CD4-positive, CD25-positive, alpha-beta regulatory T cell (primary cell): ENCODE measurements at regions not wholly inside any gene's neighbourhood (a gene's known extent, or its start where the extent isn't known, plus 50 kb on each side); places are given as distances from the start of the nearest gene placed in this dataset.

Experiments used
- ATAC-seq, 2 donors: fragments of 150-1000 bp; cut with Tn5 transposase; one replicate each; pipeline ENCODE4 v1.10.0; 2021; ENCODE audit warnings: low read depth in 2 of 2, moderate number of reproducible peaks in 2 of 2, moderate library complexity in 1 of 2
- DNase-seq, 3 donors: peaks; one replicate each; pipeline versions ENCODE4 v3.0.0 to v3.0.0-alpha.2; 2012 to 2022; ENCODE audit warnings: mixed read lengths in 1 of 3
- H3K27ac ChIP-seq: one replicate; pipeline ENCODE4 v1.7.0; 2013; ENCODE audit warnings: mild to moderate bottlenecking, low read length; ENCODE audit not compliant: insufficient read depth, poor library complexity, severe bottlenecking
- H3K27me3 ChIP-seq: one replicate; pipeline ENCODE4 v1.7.0; 2013; ENCODE audit warnings: low read length; ENCODE audit not compliant: control insufficient read depth, insufficient read depth
- H3K36me3 ChIP-seq: one replicate; pipeline ENCODE4 v1.7.0; 2013; ENCODE audit warnings: mild to moderate bottlenecking, low read length, moderate library complexity; ENCODE audit not compliant: control insufficient read depth, insufficient read depth
- H3K4me1 ChIP-seq: 2 replicates; pipeline ENCODE4 v1.7.0; 2013; ENCODE audit warnings: mild to moderate bottlenecking, low read length; ENCODE audit not compliant: insufficient read depth, control insufficient read depth, poor library complexity, severe bottlenecking
- H3K4me3 ChIP-seq: one replicate; pipeline ENCODE4 v1.7.0; 2013; ENCODE audit warnings: low read depth, mild to moderate bottlenecking, low read length, moderate library complexity
- H3K9me3 ChIP-seq, 2 experiments: 1 replicate in 1 of 2; 2 replicates in 1 of 2; pipeline ENCODE4 v1.7.0; 2013; ENCODE audit warnings: low read length in 2 of 2, mild to moderate bottlenecking in 1 of 2, moderate library complexity in 1 of 2; ENCODE audit not compliant: control insufficient read depth in 2 of 2
- H3K27ac Mint-ChIP-seq, 3 donors: one replicate each; pipeline ENCODE4 v1.8.0; 2020 to 2022; ENCODE audit warnings: mild to moderate bottlenecking in 3 of 3, mixed read lengths in 3 of 3, moderate library complexity in 2 of 3
- H3K27me3 Mint-ChIP-seq: one replicate; pipeline ENCODE4 v1.8.0; 2022; ENCODE audit warnings: mild to moderate bottlenecking, mixed read lengths
- H3K36me3 Mint-ChIP-seq: one replicate; pipeline ENCODE4 v1.8.0; 2020; ENCODE audit warnings: mixed read lengths
- H3K4me1 Mint-ChIP-seq, 4 donors: one replicate each; pipeline ENCODE4 v1.8.0; 2020 to 2022; ENCODE audit warnings: mixed read lengths in 4 of 4, mild to moderate bottlenecking in 1 of 4
- H3K4me3 Mint-ChIP-seq, 4 donors: one replicate each; pipeline ENCODE4 v1.8.0; 2020 to 2022; ENCODE audit warnings: mild to moderate bottlenecking in 4 of 4, mixed read lengths in 4 of 4, moderate library complexity in 3 of 4
- H3K9me3 Mint-ChIP-seq, 7 donors: one replicate each; pipeline ENCODE4 v1.8.0; 2020 to 2022; ENCODE audit warnings: mixed read lengths in 7 of 7, mild to moderate bottlenecking in 3 of 7, moderate library complexity in 2 of 7

- Mint-ChIP-seq H3K36me3 (no peaks in the 10 kb centered on the region), H3K9me3 (peaks cover 0 to 12% (median 0%) of the 10 kb centered on the region in 7 donors), H3K27me3 (no peaks in the 10 kb centered on the region), H3K27ac (no peak overlapping the region), H3K4me1 (no peaks in the 10 kb centered on the region), H3K4me3 (no peak overlapping the region)
- no peaks in the 10 kb centered on the region for H3K27me3 ChIP-seq
- no peak overlapping the region for H3K4me3 ChIP-seq
- no peak for DNase-seq
- H3K27ac ChIP-seq, result no peak overlapping the region
- no peak for ATAC-seq
- H3K4me1 ChIP-seq, result no peaks in the 10 kb centered on the region
- H3K9me3 ChIP-seq, result no peaks in the 10 kb centered on the region
- H3K36me3 ChIP-seq, result no peaks in the 10 kb centered on the region
These were observed 433.2 kb upstream of the GHITM start for GRCh38 chr10:83706120-83706519.

GRCh38 chr10:83706952-83707582 is 432.2 kb upstream of the GHITM start:
- no peak overlapping the region for H3K27ac Mint-ChIP-seq
- H3K27me3 Mint-ChIP-seq, result no peaks in the 10 kb centered on the region
- no peak for ATAC-seq
- Histone ChIP-seq H3K4me1 (no peaks in the 10 kb centered on the region), H3K4me3 (no peak overlapping the region), H3K36me3 (no peaks in the 10 kb centered on the region), H3K27me3 (no peaks in the 10 kb centered on the region), H3K27ac (no peak overlapping the region), H3K9me3 (no peaks in the 10 kb centered on the region)
- no peak for DNase-seq
- H3K36me3 Mint-ChIP-seq, result no peaks in the 10 kb centered on the region
- no peaks in the 10 kb centered on the region for H3K4me1 Mint-ChIP-seq
- H3K4me3 Mint-ChIP-seq, result no peak overlapping the region
- peaks cover 0 to 14% (median 0%) of the 10 kb centered on the region in 7 donors for H3K9me3 Mint-ChIP-seq

GRCh38 chr10:83713423-83713822 is 425.9 kb upstream of the GHITM start:
- DNase-seq (no peak), ATAC-seq (no peak)
- Mint-ChIP-seq H3K27ac (no peak overlapping the region), H3K27me3 (no peaks in the 10 kb centered on the region), H3K9me3 (peaks cover 0 to 5% (median 0%) of the 10 kb centered on the region in 7 donors), H3K4me3 (no peak overlapping the region), H3K4me1 (no peaks in the 10 kb centered on the region), H3K36me3 (no peaks in the 10 kb centered on the region)
- Histone ChIP-seq H3K27ac (no peak overlapping the region), H3K27me3 (no peaks in the 10 kb centered on the region), H3K4me1 (no peaks in the 10 kb centered on the region), H3K36me3 (no peaks in the 10 kb centered on the region), H3K4me3 (no peak overlapping the region), H3K9me3 (no peaks in the 10 kb centered on the region)

- Histone ChIP-seq H3K4me3 (no peak overlapping the region), H3K36me3 (no peaks in the 10 kb centered on the region), H3K27ac (no peak overlapping the region), H3K4me1 (no peaks in the 10 kb centered on the region), H3K27me3 (no peaks in the 10 kb centered on the region), H3K9me3 (no peaks in the 10 kb centered on the region)
- peaks cover 4% of the 10 kb centered on the region for H3K27me3 Mint-ChIP-seq
- no peaks in the 10 kb centered on the region for H3K4me1 Mint-ChIP-seq
- H3K27ac Mint-ChIP-seq, result no peak overlapping the region
- H3K4me3 Mint-ChIP-seq, result no peak overlapping the region
- no peaks in the 10 kb centered on the region for H3K36me3 Mint-ChIP-seq
- DNase-seq (no peak), ATAC-seq (no peak)
- H3K9me3 Mint-ChIP-seq, result peaks cover 0 to 11% (median 3%) of the 10 kb centered on the region in 7 donors
These were observed 416.2 kb upstream of the GHITM start for GRCh38 chr10:83723080-83723479.

GRCh38 chr10:83724471-83725241 is 414.7 kb upstream of the GHITM start:
- Histone ChIP-seq H3K9me3 (no peaks in the 10 kb centered on the region), H3K36me3 (no peaks in the 10 kb centered on the region), H3K4me1 (no peaks in the 10 kb centered on the region), H3K27ac (no peak overlapping the region), H3K4me3 (no peak overlapping the region), H3K27me3 (no peaks in the 10 kb centered on the region)
- Mint-ChIP-seq H3K9me3 (peaks cover 0 to 11% (median 3%) of the 10 kb centered on the region in 7 donors), H3K4me3 (no peak overlapping the region), H3K27me3 (peaks cover 4% of the 10 kb centered on the region), H3K27ac (no peak overlapping the region), H3K36me3 (no peaks in the 10 kb centered on the region), H3K4me1 (no peaks in the 10 kb centered on the region)
- no peak for DNase-seq
- ATAC-seq, result no peak

GRCh38 chr10:83725567-83725966 is 413.7 kb upstream of the GHITM start:
- no peak overlapping the region for H3K4me3 Mint-ChIP-seq
- Histone ChIP-seq H3K27ac (no peak overlapping the region), H3K36me3 (no peaks in the 10 kb centered on the region), H3K27me3 (no peaks in the 10 kb centered on the region), H3K9me3 (no peaks in the 10 kb centered on the region), H3K4me3 (no peak overlapping the region), H3K4me1 (no peaks in the 10 kb centered on the region)
- peaks cover 4% of the 10 kb centered on the region for H3K27me3 Mint-ChIP-seq
- no peaks in the 10 kb centered on the region for H3K36me3 Mint-ChIP-seq
- peaks cover 0 to 12% (median 2%) of the 10 kb centered on the region in 7 donors for H3K9me3 Mint-ChIP-seq
- DNase-seq (no peak), ATAC-seq (no peak)
- H3K4me1 Mint-ChIP-seq, result no peaks in the 10 kb centered on the region
- H3K27ac Mint-ChIP-seq, result no peak overlapping the region

- no peaks in the 10 kb centered on the region for H3K36me3 Mint-ChIP-seq
- H3K4me3 Mint-ChIP-seq, result no peak overlapping the region
- Histone ChIP-seq H3K4me1 (no peaks in the 10 kb centered on the region), H3K36me3 (no peaks in the 10 kb centered on the region), H3K4me3 (no peak overlapping the region), H3K27me3 (no peaks in the 10 kb centered on the region), H3K9me3 (peaks cover 7 to 13% of the 10 kb centered on the region in 2 experiments), H3K27ac (no peak overlapping the region)
- H3K27me3 Mint-ChIP-seq, result no peaks in the 10 kb centered on the region
- DNase-seq, result no peak
- peaks cover 0 to 41% (median 6%) of the 10 kb centered on the region in 7 donors for H3K9me3 Mint-ChIP-seq
- H3K4me1 Mint-ChIP-seq, result no peaks in the 10 kb centered on the region
- H3K27ac Mint-ChIP-seq, result no peak overlapping the region
- no peak for ATAC-seq
These were observed 405.0 kb upstream of the GHITM start for GRCh38 chr10:83734278-83734677.

GRCh38 chr10:83736008-83736407 is 403.3 kb upstream of the GHITM start:
- Mint-ChIP-seq H3K27me3 (no peaks in the 10 kb centered on the region), H3K27ac (no peak overlapping the region)

More at GRCh38 chr10:83736008-83736407, 403.3 kb upstream of the GHITM start:
- H3K27ac ChIP-seq, result no peak overlapping the region
- H3K4me3 Mint-ChIP-seq, result no peak overlapping the region
- H3K36me3 Mint-ChIP-seq, result no peaks in the 10 kb centered on the region
- peaks cover 0 to 39% (median 6%) of the 10 kb centered on the region in 7 donors for H3K9me3 Mint-ChIP-seq
- no peak overlapping the region for H3K4me3 ChIP-seq
- peaks cover 7 to 13% of the 10 kb centered on the region in 2 experiments for H3K9me3 ChIP-seq
- no peaks in the 10 kb centered on the region for H3K4me1 Mint-ChIP-seq
- no peaks in the 10 kb centered on the region for H3K36me3 ChIP-seq
- no peaks in the 10 kb centered on the region for H3K27me3 ChIP-seq
- no peak for DNase-seq
- H3K4me1 ChIP-seq, result no peaks in the 10 kb centered on the region
- no peak for ATAC-seq
